Activated CD4-positive, alpha-beta T cell treated with anti-CD3 and anti-CD28 coated beads for 36 hours (primary cell): ENCODE measurements at regions not wholly inside any gene's neighbourhood (a gene's known extent, or its start where the extent isn't known, plus 50 kb on each side); places are given as distances from the start of the nearest gene placed in this dataset.
"Not testable (repeated sequence)": the region's sequence is repeated elsewhere in the genome, so short reads cannot be mapped to it uniquely, and the experiment has no call there.

Source experiments
- ATAC-seq: fragments of 200-7000 bp; cut with Tn5 transposase; one replicate; pipeline ENCODE4 v1.10.0; 2021; ENCODE audit warnings: mild to moderate bottlenecking, moderate library complexity
- CTCF ChIA-PET: fragments of 350-600 bp; sonication (Branson Sonifier 250); formaldehyde crosslinking; loops from one replicate; lab custom pipeline; 2021; ENCODE audit warnings: antibody characterized with exemption; lab: Charles Lee
- POLR2A ChIA-PET: fragments of 350-600 bp; sonication (Branson Sonifier 250); formaldehyde crosslinking; loops from one replicate; lab custom pipeline; 2021; ENCODE audit warnings: antibody characterized with exemption, inconsistent platforms; lab: Charles Lee
- DNase-seq: peaks from one replicate; pipeline ENCODE4 v3.0.0-alpha.2; 2020
- H3K27ac Mint-ChIP-seq: one replicate; pipeline ENCODE4 v1.8.0; 2021; ENCODE audit warnings: mixed read lengths
- H3K27me3 Mint-ChIP-seq: one replicate; pipeline ENCODE4 v1.8.0; 2021; ENCODE audit warnings: mixed read lengths
- H3K36me3 Mint-ChIP-seq: one replicate; pipeline ENCODE4 v1.8.0; 2021; ENCODE audit warnings: low read depth, mixed read lengths
- H3K4me1 Mint-ChIP-seq: one replicate; pipeline ENCODE4 v1.8.0; 2021; ENCODE audit warnings: mixed read lengths
- H3K4me3 Mint-ChIP-seq: one replicate; pipeline ENCODE4 v1.8.0; 2021; ENCODE audit warnings: mild to moderate bottlenecking, moderate library complexity, mixed read lengths
- H3K9me3 Mint-ChIP-seq: one replicate; pipeline ENCODE4 v1.8.0; 2021; ENCODE audit warnings: low read depth, mixed read lengths
- intact Hi-C, 2 experiments: fragments of 100-400 bp; cut with DNase I in 1 of 2; cut with micrococcal nuclease in 1 of 2; formaldehyde crosslinking; loops; one replicate each; pipeline versions ENCODE4 v1.14.2 to v1.15.1; 2022 to 2024; cut with DNase I, micrococcal nuclease

- Mint-ChIP-seq H3K36me3 (no peaks in the 10 kb centered on the region), H3K9me3 (no peaks in the 10 kb centered on the region), H3K27ac (no peak overlapping the region), H3K4me1 (no peaks in the 10 kb centered on the region), H3K27me3 (peaks cover 4% of the 10 kb centered on the region), H3K4me3 (no peak overlapping the region)
- ATAC-seq: no peak
- no peak for DNase-seq
- intact Hi-C loops: no loop called here
- CTCF ChIA-PET: no interaction called here
- POLR2A ChIA-PET: no interaction called here
These were observed 374.2 kb downstream of the PREX1 start for GRCh38 chr20:48453477-48454093.

- ATAC-seq (no peak), DNase-seq (no peak)
- ChIA-PET POLR2A (no interaction called here), CTCF (no interaction called here)
- no peak overlapping the region for H3K4me3 Mint-ChIP-seq
- intact Hi-C loops: no loop called here
- no peak overlapping the region for H3K27ac Mint-ChIP-seq
- no peaks in the 10 kb centered on the region for H3K36me3 Mint-ChIP-seq
- H3K4me1 Mint-ChIP-seq: no peaks in the 10 kb centered on the region
- peaks cover 1% of the 10 kb centered on the region for H3K9me3 Mint-ChIP-seq
- H3K27me3 Mint-ChIP-seq: peaks cover 6% of the 10 kb centered on the region
These were observed 376.4 kb downstream of the PREX1 start for GRCh38 chr20:48451401-48451800.

GRCh38 chr20:48448666-48449600 lies 378.9 kb downstream of the PREX1 start:
- Mint-ChIP-seq H3K9me3 (peaks cover 6% of the 10 kb centered on the region), H3K36me3 (peaks cover 2% of the 10 kb centered on the region), H3K4me3 (no peak overlapping the region), H3K4me1 (no peaks in the 10 kb centered on the region), H3K27me3 (peaks cover 7% of the 10 kb centered on the region), H3K27ac (no peak overlapping the region)
- POLR2A ChIA-PET: no interaction called here
- CTCF ChIA-PET: no interaction called here
- intact Hi-C loops: no loop called here
- DNase-seq (no peak), ATAC-seq (no peak)

- DNase-seq: no peak
- Mint-ChIP-seq H3K4me1 (no peaks in the 10 kb centered on the region), H3K36me3 (peaks cover 2% of the 10 kb centered on the region), H3K27me3 (peaks cover 7% of the 10 kb centered on the region), H3K27ac (no peak overlapping the region), H3K4me3 (no peak overlapping the region), H3K9me3 (peaks cover 8% of the 10 kb centered on the region)
- ChIA-PET POLR2A (no interaction called here), CTCF (no interaction called here)
- no peak for ATAC-seq
- intact Hi-C loops: no loop called here
These were observed 380.3 kb downstream of the PREX1 start for GRCh38 chr20:48447456-48447855.

- DNase-seq (no peak), ATAC-seq (no peak)
- Mint-ChIP-seq H3K4me3 (no peak overlapping the region), H3K36me3 (peaks cover 2% of the 10 kb centered on the region), H3K9me3 (peaks cover 8% of the 10 kb centered on the region), H3K4me1 (no peaks in the 10 kb centered on the region), H3K27me3 (peaks cover 9% of the 10 kb centered on the region), H3K27ac (no peak overlapping the region)
- ChIA-PET CTCF (no interaction called here), POLR2A (no interaction called here)
- intact Hi-C loops: no loop called here
These were observed 382.0 kb downstream of the PREX1 start for GRCh38 chr20:48445827-48446226.

GRCh38 chr20:48444249-48444648 lies 383.6 kb downstream of the PREX1 start:
- no peak for ATAC-seq
- intact Hi-C loops: no loop called here
- Mint-ChIP-seq H3K4me1 (no peaks in the 10 kb centered on the region), H3K9me3 (peaks cover 8% of the 10 kb centered on the region), H3K36me3 (peaks cover 2% of the 10 kb centered on the region), H3K27ac (no peak overlapping the region), H3K27me3 (peaks cover 13% of the 10 kb centered on the region), H3K4me3 (no peak overlapping the region)
- DNase-seq: no peak
- POLR2A ChIA-PET: no interaction called here
- CTCF ChIA-PET: no interaction called here

- Mint-ChIP-seq H3K4me1 (no peaks in the 10 kb centered on the region), H3K9me3 (peaks cover 14% of the 10 kb centered on the region), H3K36me3 (peaks cover 2% of the 10 kb centered on the region), H3K27me3 (peaks cover 25% of the 10 kb centered on the region), H3K27ac (no peak overlapping the region), H3K4me3 (no peak overlapping the region)
- ATAC-seq (no peak), DNase-seq (no peak)
- ChIA-PET POLR2A (no interaction called here), CTCF (no interaction called here)
- intact Hi-C loops: no loop called here
These were observed 386.9 kb downstream of the PREX1 start for GRCh38 chr20:48440916-48441315.

GRCh38 chr20:48440261-48440660 lies 387.5 kb downstream of the PREX1 start:
- intact Hi-C loops, H3K36me3 Mint-ChIP-seq: not testable (repeated sequence)
- H3K27me3 Mint-ChIP-seq: peaks cover 22% of the 10 kb centered on the region

GRCh38 chr20:48437146-48437545 lies 390.7 kb downstream of the PREX1 start:
- ChIA-PET CTCF (interaction anchor here (0.7 to 1.2 kb wide), 2 partner anchors 184 to 268 kb away, joined by 3 read pairs; no protein-coding TSS in a partner anchor), POLR2A (no interaction called here)
- H3K4me1 Mint-ChIP-seq: no peaks in the 10 kb centered on the region
- H3K36me3 Mint-ChIP-seq: no peaks in the 10 kb centered on the region
- H3K27ac Mint-ChIP-seq: no peak overlapping the region
- intact Hi-C loops: no loop called here
- peaks cover 7% of the 10 kb centered on the region for H3K9me3 Mint-ChIP-seq
- DNase-seq: no peak
- ATAC-seq: no peak
- peaks cover 22% of the 10 kb centered on the region for H3K27me3 Mint-ChIP-seq
- no peak overlapping the region for H3K4me3 Mint-ChIP-seq

More at GRCh38 chr20:48440261-48440660, 387.5 kb downstream of the PREX1 start:
- H3K27ac Mint-ChIP-seq, DNase-seq, ATAC-seq, POLR2A ChIA-PET, H3K4me1 Mint-ChIP-seq, H3K4me3 Mint-ChIP-seq, CTCF ChIA-PET: not testable (repeated sequence)
- peaks cover 14% of the 10 kb centered on the region for H3K9me3 Mint-ChIP-seq

GRCh38 chr20:48436609-48437008 lies 391.2 kb downstream of the PREX1 start:
- H3K4me3 Mint-ChIP-seq, H3K27ac Mint-ChIP-seq, DNase-seq, intact Hi-C loops, H3K4me1 Mint-ChIP-seq, ATAC-seq, H3K36me3 Mint-ChIP-seq, H3K9me3 Mint-ChIP-seq: not testable (repeated sequence)
- CTCF ChIA-PET: interaction anchor here (1.2 kb wide), 1 partner anchor 184 kb away, joined by 3 read pairs; no protein-coding TSS in a partner anchor
- POLR2A ChIA-PET: interaction anchor here (0.6 kb wide), 1 partner anchor 354 kb away, joined by 3 read pairs; no protein-coding TSS in a partner anchor
- peaks cover 22% of the 10 kb centered on the region for H3K27me3 Mint-ChIP-seq

- H3K27ac Mint-ChIP-seq: no peak overlapping the region
- H3K36me3 Mint-ChIP-seq: no peaks in the 10 kb centered on the region
- peaks cover 5% of the 10 kb centered on the region for H3K4me1 Mint-ChIP-seq
- peaks cover 6% of the 10 kb centered on the region for H3K27me3 Mint-ChIP-seq
- H3K9me3 Mint-ChIP-seq: peaks cover 2% of the 10 kb centered on the region
- ATAC-seq: no peak
- POLR2A ChIA-PET: no interaction called here
- no peak overlapping the region for H3K4me3 Mint-ChIP-seq
- no peak for DNase-seq
- CTCF ChIA-PET: no interaction called here
- intact Hi-C loops: no loop called here
These were observed 394.6 kb downstream of the PREX1 start for GRCh38 chr20:48433178-48433577.

GRCh38 chr20:48432494-48432832 lies 395.3 kb downstream of the PREX1 start:
- ATAC-seq (no peak), DNase-seq (no peak)
- ChIA-PET CTCF (interaction anchor here (0.5 to 0.6 kb wide), 2 partner anchors 136 to 406 kb away, joined by 3 to 4 read pairs; no protein-coding TSS in a partner anchor), POLR2A (no interaction called here)
- intact Hi-C loops: no loop called here
- Mint-ChIP-seq H3K4me1 (peaks cover 5% of the 10 kb centered on the region), H3K4me3 (no peak overlapping the region), H3K36me3 (no peaks in the 10 kb centered on the region), H3K27me3 (peaks cover 5% of the 10 kb centered on the region), H3K27ac (no peak overlapping the region), H3K9me3 (no peaks in the 10 kb centered on the region)
